Neural progenitor cell (in vitro differentiated cells): ENCODE measurements at regions not wholly inside any gene's neighbourhood (a gene's known extent, or its start where the extent isn't known, plus 50 kb on each side); places are given as distances from the start of the nearest gene placed in this dataset.

Source experiments
- CTCF ChIP-seq: fragments of 200-600 bp; sonication (generic); IDR thresholded peaks from 2 replicates; pipeline ENCODE4 v1.5.1; 2017; ENCODE audit warnings: antibody characterized with exemption, mild to moderate bottlenecking
- EZH2 ChIP-seq: fragments of 200-600 bp; sonication (generic); IDR thresholded peaks from 2 replicates; pipeline ENCODE4 v1.6.1; 2017; ENCODE audit warnings: antibody characterized with exemption, mild to moderate bottlenecking, moderate library complexity
- EZH2phosphoT487 ChIP-seq: fragments of 200-600 bp; sonication (generic); IDR thresholded peaks from 2 replicates; pipeline ENCODE4 v1.6.1; 2017; ENCODE audit warnings: antibody characterized with exemption

GRCh38 chr1:9427388-9427787 lies 111.9 kb upstream of the SLC25A33 start:
- TF ChIP-seq EZH2phosphoT487: no peak
- no peak for TF ChIP-seq CTCF
- TF ChIP-seq EZH2: no peak
